ENCODE measurements at regions not wholly inside any gene's neighbourhood (a gene's known extent, or its start where the extent isn't known, plus 50 kb on each side); places are given as distances from the start of the nearest gene placed in this dataset.

GRCh38 chr3:4225005-4225471 lies 78.1 kb upstream of the SETMAR start:
- no peaks in the 10 kb centered on the region for H3K4me1 ChIP-seq (replicated peaks in 1 of 2)
- TF ChIP-seq POLR2A (IDR thresholded peaks at IDR 0.05), result no peak
- TF ChIP-seq CTCF (IDR thresholded peaks at IDR 0.05), result no peak
- no peak for DNase-seq
- no peak overlapping the region for H3K4me3 ChIP-seq
- intact Hi-C loops (cut with DNase I), result no loop called here
- H3K27me3 ChIP-seq, result no peaks in the 10 kb centered on the region
- no peaks in the 10 kb centered on the region for H3K36me3 ChIP-seq (replicated peaks in 1 of 2)
- H3K9me3 ChIP-seq (replicated peaks in 1 of 3), result no peaks in the 10 kb centered on the region
- no peak overlapping the region for H3K27ac ChIP-seq

- DNase-seq, result no peak
- Histone ChIP-seq H3K4me3 (no peak overlapping the region), H3K27me3 (no peaks in the 10 kb centered on the region), H3K4me1 (replicated peaks in 1 of 2) (no peaks in the 10 kb centered on the region), H3K36me3 (replicated peaks in 1 of 2) (no peaks in the 10 kb centered on the region), H3K27ac (no peak overlapping the region), H3K9me3 (replicated peaks in 1 of 3) (no peaks in the 10 kb centered on the region)
- WGBS, 4 donors, result 66 to 86% (median 72%) methylated on average over 2 of the region's 2 CpGs
- no peak for TF ChIP-seq CTCF (IDR thresholded peaks at IDR 0.05)
- TF ChIP-seq POLR2A (IDR thresholded peaks at IDR 0.05), result no peak
- intact Hi-C loops (cut with DNase I), result no loop called here
Measured at GRCh38 chr3:4228295-4228694, 74.9 kb upstream of the SETMAR start.

- DNase-seq, result no peak
- H3K36me3 ChIP-seq (replicated peaks in 1 of 2), result no peaks in the 10 kb centered on the region
- H3K27ac ChIP-seq, result no peak overlapping the region
- intact Hi-C loops (cut with DNase I), result no loop called here
- no peak overlapping the region for H3K4me3 ChIP-seq
- 49 to 70% (median 55%) methylated on average over 4 of the region's 4 CpGs for WGBS, 4 donors
- H3K9me3 ChIP-seq (replicated peaks in 1 of 3), result no peaks in the 10 kb centered on the region
- H3K4me1 ChIP-seq (replicated peaks in 1 of 2), result no peaks in the 10 kb centered on the region
- no peaks in the 10 kb centered on the region for H3K27me3 ChIP-seq
- TF ChIP-seq POLR2A (IDR thresholded peaks at IDR 0.05), result no peak
- TF ChIP-seq CTCF (IDR thresholded peaks at IDR 0.05), result no peak
Measured at GRCh38 chr3:4231041-4231440, 72.1 kb upstream of the SETMAR start.

GRCh38 chr3:4232798-4233197 lies 70.4 kb upstream of the SETMAR start:
- no peaks in the 10 kb centered on the region for H3K36me3 ChIP-seq (replicated peaks in 1 of 2)
- WGBS, 4 donors, result 58 to 65% (median 60%) methylated on average over 3 of the region's 3 CpGs
- DNase-seq, result no peak
- H3K4me1 ChIP-seq (replicated peaks in 1 of 2), result no peaks in the 10 kb centered on the region
- no peak overlapping the region for H3K4me3 ChIP-seq
- no peak overlapping the region for H3K27ac ChIP-seq
- H3K27me3 ChIP-seq, result no peaks in the 10 kb centered on the region
- no peak for TF ChIP-seq POLR2A (IDR thresholded peaks at IDR 0.05)
- TF ChIP-seq CTCF (IDR thresholded peaks at IDR 0.05), result no peak
- H3K9me3 ChIP-seq (replicated peaks in 1 of 3), result no peaks in the 10 kb centered on the region
- intact Hi-C loops (cut with DNase I), result no loop called here
